ENCODE measurements at regions not wholly inside any gene's neighbourhood (a gene's known extent, or its start where the extent isn't known, plus 50 kb on each side); places are given as distances from the start of the nearest gene placed in this dataset.

GRCh38 chrX:15939737-15940136, 85.1 kb upstream of the AP1S2 start:
- no peaks in the 10 kb centered on the region for H3K9me3 ChIP-seq
- no peak for DNase-seq
- TF ChIP-seq POLR2A (IDR thresholded peaks at IDR 0.05) = no peak
- TF ChIP-seq CTCF (IDR thresholded peaks at IDR 0.05) = no peak
- H3K4me1 ChIP-seq = no peaks in the 10 kb centered on the region
- no peaks in the 10 kb centered on the region for H3K36me3 ChIP-seq
- H3K27ac ChIP-seq = no peak overlapping the region
- no peak overlapping the region for H3K4me3 ChIP-seq
- no peaks in the 10 kb centered on the region for H3K27me3 ChIP-seq

- H3K27me3 ChIP-seq = no peaks in the 10 kb centered on the region
- no peaks in the 10 kb centered on the region for H3K4me1 ChIP-seq
- DNase-seq = no peak
- TF ChIP-seq CTCF (IDR thresholded peaks at IDR 0.05) (no peak), POLR2A (IDR thresholded peaks at IDR 0.05) (no peak)
- H3K4me3 ChIP-seq = no peak overlapping the region
- H3K36me3 ChIP-seq = no peaks in the 10 kb centered on the region
- H3K9me3 ChIP-seq = no peaks in the 10 kb centered on the region
- no peak overlapping the region for H3K27ac ChIP-seq
Measured at GRCh38 chrX:15938072-15938471, 83.5 kb upstream of the AP1S2 start.

- Histone ChIP-seq H3K27ac (no peak overlapping the region), H3K4me3 (no peak overlapping the region), H3K4me1 (no peaks in the 10 kb centered on the region), H3K36me3 (no peaks in the 10 kb centered on the region), H3K9me3 (no peaks in the 10 kb centered on the region), H3K27me3 (no peaks in the 10 kb centered on the region)
- no peak for DNase-seq
- no peak for TF ChIP-seq CTCF (IDR thresholded peaks at IDR 0.05)
- TF ChIP-seq POLR2A (IDR thresholded peaks at IDR 0.05) = no peak
Measured at GRCh38 chrX:15931362-15931761, 76.7 kb upstream of the AP1S2 start.

- no peak for TF ChIP-seq CTCF (IDR thresholded peaks at IDR 0.05)
- no peak for TF ChIP-seq POLR2A (IDR thresholded peaks at IDR 0.05)
- no peak for DNase-seq
- H3K36me3 ChIP-seq = no peaks in the 10 kb centered on the region
- H3K4me1 ChIP-seq = no peaks in the 10 kb centered on the region
- no peak overlapping the region for H3K27ac ChIP-seq
- no peaks in the 10 kb centered on the region for H3K9me3 ChIP-seq
- H3K27me3 ChIP-seq = no peaks in the 10 kb centered on the region
- no peak overlapping the region for H3K4me3 ChIP-seq
Measured at GRCh38 chrX:15930585-15930984, 76.0 kb upstream of the AP1S2 start.

GRCh38 chrX:15929194-15929593, 74.6 kb upstream of the AP1S2 start:
- Histone ChIP-seq H3K27ac (no peak overlapping the region), H3K27me3 (no peaks in the 10 kb centered on the region), H3K36me3 (no peaks in the 10 kb centered on the region), H3K4me3 (no peak overlapping the region), H3K4me1 (no peaks in the 10 kb centered on the region), H3K9me3 (no peaks in the 10 kb centered on the region)
- TF ChIP-seq POLR2A (IDR thresholded peaks at IDR 0.05) = no peak
- TF ChIP-seq CTCF (IDR thresholded peaks at IDR 0.05) = no peak
- no peak for DNase-seq

- Histone ChIP-seq H3K4me1 (no peaks in the 10 kb centered on the region), H3K9me3 (no peaks in the 10 kb centered on the region), H3K36me3 (no peaks in the 10 kb centered on the region), H3K4me3 (no peak overlapping the region), H3K27me3 (no peaks in the 10 kb centered on the region), H3K27ac (no peak overlapping the region)
- DNase-seq = no peak
- no peak for TF ChIP-seq CTCF (IDR thresholded peaks at IDR 0.05)
- no peak for TF ChIP-seq POLR2A (IDR thresholded peaks at IDR 0.05)
Measured at GRCh38 chrX:15926622-15927021, 72.0 kb upstream of the AP1S2 start.
